ENCODE measurements at regions not wholly inside any gene's neighbourhood (a gene's known extent, or its start where the extent isn't known, plus 50 kb on each side); places are given as distances from the start of the nearest gene placed in this dataset.
A peak's percentile ranks its signal among the peaks of the same experiment; 100 is the strongest.

DNA sequence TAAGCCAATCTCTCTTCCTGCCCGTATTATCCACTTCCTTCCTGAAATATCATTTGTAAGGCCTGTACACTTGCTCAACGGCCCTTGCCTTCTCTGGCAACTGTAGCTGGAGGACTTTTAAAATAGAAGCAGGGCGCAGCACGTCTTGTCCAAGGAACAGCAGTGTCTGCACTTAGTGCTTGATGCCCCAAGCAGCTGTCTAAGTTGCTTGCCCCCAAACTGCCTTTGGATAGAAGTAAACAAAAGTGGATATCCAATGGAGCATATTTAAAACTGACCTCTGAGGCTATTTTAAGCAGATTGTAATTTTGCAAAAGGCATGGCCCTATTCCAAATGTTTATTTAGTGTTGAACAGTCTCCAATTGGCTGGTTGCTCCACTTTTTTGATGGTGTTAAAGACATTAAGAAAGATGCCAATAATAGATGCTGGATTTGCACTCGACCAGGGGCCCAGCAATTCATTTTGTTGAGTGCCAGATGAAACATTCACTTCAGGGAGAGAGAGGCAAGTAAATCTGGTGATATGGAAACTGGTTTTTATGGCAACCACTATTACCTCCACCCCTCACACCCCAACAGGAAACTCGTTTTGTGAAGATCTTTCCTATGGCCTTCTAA is 526.8 kb upstream of the TBL1XR1 start:
- peak; percentile 71 for DNase-seq

DNA sequence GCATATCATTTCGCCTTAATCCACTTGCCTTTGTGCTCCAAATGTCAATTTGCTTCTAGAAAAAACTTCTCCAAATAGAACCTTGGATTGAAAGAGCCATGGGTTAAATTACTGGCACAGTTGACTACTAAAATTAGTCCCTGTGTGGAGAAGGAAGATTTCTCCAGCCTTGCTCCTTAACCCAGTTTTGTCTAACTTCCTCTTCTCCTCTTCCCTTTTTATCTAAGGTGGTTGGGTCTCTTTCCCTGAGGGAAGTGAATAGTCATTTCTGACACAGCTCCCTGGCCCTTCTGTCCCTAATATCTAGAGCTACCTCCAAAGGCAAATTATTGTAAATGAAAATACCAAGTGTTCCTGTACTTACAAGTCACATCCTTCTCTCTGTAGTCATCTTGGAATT is 527.9 kb upstream of the TBL1XR1 start:
- no peak for DNase-seq

DNA sequence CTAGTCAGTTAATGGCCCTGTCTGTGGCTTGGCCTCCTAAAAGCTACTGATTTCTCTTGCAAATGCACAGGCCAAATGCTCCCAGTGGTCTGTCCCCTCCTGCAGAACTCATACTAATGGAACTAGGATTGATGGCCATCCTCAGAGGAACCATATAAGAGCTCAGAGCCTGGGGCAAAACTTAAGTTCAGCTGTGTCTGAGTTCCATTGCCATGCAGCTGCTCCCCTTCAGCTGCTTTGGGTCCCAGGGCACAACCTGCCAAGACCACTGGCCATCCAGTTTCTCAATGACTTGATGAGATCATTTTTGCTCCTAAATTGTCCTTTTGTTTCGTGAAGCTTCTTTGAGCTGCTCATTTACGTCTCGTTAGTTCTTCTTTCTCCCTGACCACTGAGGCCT is 529.5 kb upstream of the TBL1XR1 start:
- no peak for DNase-seq

DNA sequence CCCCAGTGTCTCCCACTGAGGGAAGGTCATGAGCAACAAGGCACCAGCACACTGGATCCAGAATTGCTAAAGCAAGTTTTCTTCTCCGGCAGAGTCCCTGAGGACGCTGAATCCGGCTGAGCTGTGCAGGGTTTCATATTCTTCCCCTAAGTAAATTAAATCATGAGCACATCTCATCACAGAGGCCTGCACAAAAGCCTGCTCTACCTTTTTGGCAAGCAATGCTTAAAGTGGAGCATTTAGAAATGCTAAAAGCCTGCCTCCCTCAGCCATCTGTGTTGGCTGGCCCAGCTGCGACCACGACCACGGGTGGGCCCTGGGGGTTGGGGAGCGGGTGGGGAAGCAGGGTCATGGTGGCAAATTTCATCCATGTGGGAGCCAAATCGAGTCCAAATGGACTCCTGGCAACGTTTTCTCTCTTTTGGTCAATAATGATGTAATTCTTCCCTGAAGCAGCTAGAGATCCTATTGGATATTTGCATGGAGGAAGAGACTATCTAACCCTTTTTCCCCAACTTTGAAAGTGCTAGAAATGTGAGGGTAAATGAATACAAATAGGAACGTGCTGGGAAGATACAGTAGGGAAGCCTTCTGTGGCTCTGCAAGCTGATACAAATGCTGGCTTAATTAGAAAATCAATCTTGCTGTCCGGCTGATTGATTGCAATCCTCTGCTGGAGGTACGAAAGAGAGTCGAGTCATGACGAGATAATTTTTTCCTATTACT is 532.8 kb upstream of the TBL1XR1 start:
- DNase-seq, result no peak

DNA sequence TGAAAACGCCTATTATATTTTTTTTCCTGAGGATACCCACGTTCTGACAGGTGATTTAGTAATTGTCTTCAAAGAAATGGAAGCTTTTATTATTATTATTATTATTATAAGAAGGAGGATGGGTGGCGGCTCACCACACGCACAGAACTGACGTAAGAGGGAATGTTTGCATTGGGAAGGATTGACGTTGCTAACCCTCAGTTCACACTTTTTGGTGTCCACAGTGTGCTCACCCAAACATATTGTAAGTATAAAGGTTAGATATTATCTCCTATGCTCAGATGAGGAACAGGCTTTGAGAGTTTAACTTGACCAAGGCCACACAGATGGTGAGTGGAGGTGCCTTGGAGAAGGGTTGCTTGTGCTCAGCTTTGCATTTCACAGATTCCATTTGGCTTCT is 533.5 kb upstream of the TBL1XR1 start:
- DNase-seq, result no peak

DNA sequence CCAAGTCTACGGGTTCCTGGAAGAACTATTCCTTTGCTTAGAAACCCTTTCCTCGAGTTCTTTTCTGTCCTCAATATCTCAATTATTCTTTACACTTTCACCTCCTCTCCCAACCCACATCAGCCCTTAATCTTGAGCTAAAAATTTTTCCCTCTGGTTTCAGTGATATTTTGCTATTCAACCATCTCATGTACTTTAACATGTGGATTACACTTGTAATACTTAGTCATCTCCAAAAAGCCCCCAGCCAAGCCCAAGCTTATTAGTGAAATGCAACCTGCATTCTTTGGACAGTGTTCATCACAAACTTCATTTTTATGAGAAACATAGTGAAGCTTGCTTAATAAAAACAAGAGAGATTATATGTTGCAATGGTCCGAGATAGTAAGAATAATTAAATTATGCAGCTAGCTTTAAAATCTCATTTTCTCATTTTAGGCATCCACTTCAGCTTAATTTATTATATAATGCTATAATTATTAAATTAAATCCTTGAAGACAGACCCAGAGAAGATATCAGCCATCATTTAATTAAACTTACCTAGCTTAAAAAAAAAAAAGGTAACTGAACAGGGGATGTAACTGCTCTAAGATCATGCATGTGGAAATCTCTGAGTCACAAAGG is 534.5 kb upstream of the TBL1XR1 start:
- no peak for DNase-seq

DNA sequence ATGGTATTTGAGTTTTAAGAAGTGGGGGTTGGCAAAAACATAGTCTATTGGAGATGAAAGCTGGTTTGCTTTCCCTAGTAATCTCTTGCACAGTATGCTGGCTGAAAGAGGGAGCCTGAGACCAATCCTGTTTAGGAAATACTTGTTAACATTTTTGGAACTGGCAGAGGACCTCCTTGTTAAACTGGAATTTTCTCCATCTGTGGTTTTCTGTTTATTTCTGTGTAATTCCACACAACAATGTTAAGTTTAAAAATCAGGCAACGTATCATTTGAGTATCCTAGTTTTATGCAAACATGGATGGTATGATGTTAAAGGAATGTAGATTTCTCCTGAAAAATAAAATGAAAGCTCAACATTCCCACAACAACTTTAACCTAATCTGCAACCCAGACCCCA is 536.0 kb upstream of the TBL1XR1 start:
- no peak for DNase-seq

DNA sequence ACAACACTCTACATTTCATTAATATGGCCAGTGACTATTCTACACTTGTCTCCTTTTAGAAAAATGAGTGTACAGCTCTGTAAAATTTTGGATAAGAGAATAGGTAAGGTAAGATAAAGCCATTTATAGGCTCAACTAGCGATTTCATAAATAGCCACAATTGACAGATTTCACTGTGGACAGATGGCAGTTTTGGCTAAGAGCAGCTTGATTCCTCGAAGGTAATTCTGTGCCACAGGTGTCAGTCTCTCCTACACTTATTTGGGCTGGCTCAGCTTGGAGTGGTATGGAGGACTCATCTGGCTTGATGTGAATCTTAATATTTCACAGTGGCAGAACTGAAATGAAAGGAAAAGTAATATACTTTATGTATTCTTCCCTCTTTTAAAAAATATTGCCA is 536.7 kb upstream of the TBL1XR1 start:
- DNase-seq, result no peak

DNA sequence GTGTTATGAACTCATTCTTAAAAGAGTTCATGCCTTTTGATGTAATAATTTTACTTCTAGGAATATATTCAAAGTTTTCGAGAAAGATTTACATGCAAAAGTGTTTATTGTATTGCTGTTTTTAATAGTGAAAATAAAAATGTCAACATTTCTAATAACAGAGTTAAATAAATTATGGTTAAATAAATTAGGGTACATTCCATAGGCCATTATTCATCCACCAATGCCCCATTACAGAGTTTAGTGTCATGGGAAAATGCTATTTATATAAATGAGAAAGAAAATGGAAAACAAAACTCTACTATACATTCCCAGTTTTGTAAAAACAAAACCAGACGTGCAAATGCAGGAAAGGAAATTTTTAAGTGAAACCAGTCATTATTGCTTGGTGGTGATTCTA is 538.1 kb upstream of the TBL1XR1 start:
- DNase-seq, result no peak

DNA sequence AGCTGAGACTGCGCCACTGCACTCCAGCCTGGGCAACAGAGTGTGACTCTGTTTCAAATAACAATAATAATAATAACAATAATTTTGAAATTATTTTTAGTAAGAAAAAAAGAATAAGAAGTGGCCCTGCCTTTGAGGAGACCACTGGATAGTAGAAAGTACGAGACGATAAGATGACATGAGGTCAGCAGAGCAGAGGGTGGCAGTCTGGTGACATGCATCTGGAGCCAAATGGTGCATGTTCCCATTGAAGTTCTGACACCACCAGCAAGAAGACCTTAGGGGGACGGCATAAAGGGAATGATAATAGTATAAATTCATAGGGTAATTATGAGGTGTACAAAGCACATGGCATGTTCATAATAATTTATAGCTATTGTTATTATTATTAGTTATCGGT is 542.2 kb upstream of the TBL1XR1 start:
- no peak for DNase-seq

DNA sequence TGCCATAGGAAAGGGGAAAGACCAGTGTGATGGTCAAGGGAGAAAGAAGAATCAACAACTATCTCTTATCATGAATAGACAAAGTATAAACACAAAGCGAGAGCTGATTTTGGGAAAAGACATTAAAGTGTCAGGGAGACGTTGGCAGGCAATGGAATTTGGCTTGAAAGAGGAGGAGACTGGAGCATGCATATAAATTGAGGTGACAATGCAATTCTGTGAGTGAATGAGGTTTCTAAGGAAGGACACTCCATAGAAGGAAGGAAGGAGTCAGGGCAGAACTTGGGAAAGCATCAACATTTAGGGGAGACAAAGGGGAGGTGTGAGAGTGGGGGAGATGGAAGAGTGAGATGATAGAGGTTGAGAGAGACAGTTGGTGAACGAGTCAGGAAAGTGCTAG is 543.0 kb upstream of the TBL1XR1 start:
- DNase-seq, result no peak

DNA sequence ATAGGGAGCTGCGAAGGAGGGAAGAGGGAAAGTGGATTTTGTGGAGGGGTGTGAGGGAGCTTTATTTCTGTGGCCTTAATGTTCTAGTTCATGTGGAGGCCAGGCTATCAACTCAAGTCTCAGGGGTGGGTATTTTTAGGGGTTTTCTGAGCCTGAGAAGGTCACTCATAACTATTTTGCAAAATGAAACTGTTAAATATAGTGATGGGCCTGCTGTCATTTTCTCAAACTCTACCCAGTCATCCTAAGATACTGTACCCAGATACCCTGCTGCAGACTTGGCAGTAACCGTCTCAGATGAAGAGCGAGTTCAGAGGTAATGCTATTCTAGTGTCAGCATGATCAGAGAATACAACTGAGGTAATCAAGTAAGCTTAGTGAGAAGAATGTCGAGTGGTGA is 545.0 kb upstream of the TBL1XR1 start:
- no peak for DNase-seq

DNA sequence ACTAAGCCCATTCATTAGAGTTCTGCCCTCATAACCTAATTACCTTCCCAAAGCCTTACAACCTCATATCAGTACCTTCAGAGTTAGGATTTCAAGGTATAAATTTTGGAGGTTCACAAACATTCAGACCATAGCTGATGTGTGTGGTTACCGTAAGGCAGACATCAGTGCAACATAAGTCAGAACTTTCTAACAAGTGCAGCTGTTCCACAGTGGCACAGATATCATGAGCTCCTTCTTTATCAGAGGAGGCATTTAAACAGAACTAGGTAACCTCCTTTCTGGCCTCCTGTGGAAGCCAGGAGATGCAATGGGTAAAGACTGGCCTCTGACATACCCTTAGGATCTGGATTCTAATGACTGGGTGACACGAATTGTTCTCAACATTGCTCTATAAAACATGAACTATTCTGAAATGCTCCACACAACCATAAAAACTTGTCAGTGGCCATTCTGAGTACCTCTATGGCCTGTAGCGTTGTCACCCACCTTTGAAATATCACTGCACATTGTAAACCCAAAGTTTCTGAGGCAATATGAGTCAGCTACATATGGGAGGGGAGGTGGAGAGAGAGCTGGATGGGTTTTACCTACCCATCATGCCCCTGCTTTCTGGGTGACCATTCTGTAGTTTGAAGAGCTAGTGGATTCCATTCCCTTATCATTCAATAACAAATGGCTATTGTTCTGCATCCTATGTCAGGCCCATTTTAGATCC is 546.0 kb upstream of the TBL1XR1 start:
- DNase-seq, result no peak

DNA sequence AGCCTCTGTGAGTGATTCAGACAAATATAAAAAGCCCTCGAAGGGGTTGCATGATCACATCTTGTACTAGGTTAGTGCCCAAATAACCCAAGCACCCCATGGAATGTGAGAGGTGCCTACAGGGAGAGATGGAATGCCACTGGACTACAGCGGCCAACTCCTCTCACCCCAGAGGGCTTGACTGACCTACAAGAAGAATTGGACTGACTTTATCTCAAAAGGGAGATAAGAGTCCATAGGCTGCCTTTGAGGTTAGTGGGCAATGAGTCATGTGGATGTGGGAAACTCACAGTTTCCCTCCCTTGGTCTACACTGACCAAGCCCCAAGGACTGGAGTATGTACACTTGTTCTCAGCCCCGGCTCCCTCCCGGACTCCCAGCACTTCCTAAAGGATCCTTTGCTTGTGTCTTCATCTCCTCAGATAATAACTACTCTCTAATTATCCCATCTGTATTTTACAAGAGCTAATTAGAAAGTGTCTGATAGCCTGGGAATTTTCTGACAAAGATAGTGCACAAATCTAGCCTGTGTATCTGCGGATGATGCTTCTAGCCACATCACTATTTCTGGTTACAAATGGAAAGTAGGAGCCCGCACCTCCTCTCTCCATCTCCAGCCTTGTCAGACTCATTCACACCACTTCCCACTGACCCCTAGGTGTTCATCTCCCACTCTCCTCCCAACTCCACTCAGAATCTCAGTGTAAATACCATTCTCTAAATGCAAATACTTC is 547.8 kb upstream of the TBL1XR1 start:
- DNase-seq, result no peak

DNA sequence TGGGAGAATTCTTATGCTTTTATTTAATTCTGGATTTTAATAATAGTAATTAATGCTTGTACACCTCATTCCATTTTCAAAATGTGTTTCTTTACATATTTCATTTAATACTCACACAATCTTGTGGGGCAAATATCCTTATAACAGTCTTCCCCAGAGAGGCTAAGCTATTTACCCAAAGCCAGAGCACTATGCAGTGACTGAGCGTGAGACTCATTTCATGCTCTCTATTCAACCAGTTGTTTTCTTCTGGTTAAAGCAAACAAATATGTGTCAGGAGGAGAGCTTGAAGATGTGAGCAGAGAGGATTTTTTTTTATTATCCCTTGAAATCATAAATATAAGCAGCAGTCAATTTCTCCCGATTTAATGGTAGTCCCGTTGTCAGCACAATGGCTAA is 548.3 kb upstream of the TBL1XR1 start:
- no peak for DNase-seq

DNA sequence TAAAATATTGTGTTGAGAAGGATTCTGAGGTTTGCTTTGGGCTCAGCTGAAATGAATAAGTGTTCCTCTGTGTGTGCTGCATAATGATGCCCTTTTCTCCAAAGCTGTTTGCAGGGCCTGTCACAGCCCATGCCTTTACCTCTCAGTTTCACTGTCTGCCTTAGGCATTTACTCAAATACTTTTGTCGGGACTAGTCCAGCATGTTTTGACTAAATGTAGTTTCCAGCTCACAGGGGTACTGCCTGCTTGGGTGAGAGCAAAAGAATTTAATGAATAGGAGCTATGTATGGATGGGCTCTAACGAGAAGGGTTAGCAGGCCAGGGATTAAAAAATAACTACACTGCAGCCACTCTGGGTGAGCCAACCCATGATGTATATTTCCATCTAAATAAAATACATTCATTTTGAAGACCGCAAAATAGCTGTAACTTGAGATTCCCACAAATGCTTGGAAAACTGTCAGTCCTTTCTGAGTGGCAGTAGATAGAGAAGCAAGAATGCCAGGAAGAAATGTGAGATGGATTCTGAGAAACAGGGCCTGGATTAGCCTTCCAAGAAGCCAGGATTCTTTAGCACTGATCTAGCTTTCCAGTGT is 549.2 kb upstream of the TBL1XR1 start:
- DNase-seq, result no peak

DNA sequence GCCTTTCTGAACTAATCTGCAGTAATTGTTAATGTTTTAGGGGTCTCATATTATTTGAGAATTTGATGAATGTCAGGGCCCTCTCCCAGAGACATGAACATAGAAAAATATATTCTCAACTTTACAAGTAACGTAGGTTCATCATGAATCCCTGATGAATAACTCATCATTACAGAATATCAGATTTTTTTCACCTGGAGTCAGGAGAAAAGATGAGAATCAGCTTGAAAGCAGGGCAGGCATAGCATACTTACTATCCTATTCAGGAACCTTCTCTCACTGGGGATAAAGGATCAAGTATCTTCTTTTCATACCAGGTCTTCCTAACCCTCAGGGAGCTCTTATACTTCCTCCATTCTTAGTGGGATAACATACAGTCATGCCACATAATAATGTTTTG is 552.6 kb upstream of the TBL1XR1 start:
- no peak for DNase-seq

DNA sequence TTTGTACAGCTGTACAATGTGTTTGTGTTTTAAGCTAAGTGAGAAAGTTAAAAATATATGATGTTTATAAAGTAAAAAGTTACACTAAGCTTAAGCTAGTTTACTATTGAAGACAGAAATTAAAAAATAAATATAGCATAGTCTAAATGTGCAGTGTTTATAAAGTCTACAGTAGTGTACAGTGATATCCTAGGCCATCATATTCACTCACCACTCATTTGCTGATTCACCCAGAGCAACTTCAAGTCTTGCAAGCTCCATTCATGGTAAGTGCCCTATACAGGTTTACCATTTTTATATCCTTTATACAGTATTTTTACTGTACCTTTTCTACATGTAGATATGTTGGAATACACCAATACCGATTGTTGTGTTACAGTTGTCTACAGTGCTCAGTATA is 553.2 kb upstream of the TBL1XR1 start:
- DNase-seq, result no peak

DNA sequence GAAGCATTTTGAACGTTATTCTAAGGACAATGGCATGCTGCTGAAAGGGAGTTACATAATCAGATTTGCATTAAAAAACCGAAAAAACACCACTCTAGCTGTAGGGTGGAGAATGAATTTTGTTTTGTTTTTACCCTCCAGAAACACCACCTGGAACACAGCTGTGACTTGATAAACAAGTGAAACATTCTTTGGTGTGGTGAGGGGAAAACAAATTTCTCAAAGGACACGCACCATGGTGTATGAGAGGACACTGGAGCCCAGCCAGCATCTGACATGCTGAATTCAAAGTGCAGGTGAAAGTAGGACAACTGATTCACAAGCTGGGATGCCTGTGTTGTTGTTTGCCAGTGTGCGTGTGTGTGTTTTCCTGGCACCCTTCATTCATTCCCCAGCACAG is 554.5 kb upstream of the TBL1XR1 start:
- no peak for DNase-seq

DNA sequence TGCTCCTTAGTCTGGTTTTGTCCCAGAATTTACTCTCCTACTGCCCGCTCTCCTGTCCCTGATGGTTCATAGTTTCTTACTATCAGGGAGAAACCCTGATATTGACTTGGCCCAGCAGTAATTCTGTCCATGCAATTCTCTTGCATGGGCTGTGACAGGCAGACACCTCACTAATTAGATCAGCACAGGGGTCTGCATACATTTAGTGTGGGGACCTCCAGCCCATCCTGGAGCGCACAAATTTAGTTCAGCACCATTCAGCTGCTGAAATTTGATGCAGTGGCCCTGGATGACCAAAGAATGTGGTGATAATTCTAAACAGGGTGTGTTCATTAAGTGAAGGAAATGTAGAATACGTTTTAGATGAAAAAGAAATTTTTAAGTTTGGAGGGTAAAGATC is 555.5 kb upstream of the TBL1XR1 start:
- no peak for DNase-seq

DNA sequence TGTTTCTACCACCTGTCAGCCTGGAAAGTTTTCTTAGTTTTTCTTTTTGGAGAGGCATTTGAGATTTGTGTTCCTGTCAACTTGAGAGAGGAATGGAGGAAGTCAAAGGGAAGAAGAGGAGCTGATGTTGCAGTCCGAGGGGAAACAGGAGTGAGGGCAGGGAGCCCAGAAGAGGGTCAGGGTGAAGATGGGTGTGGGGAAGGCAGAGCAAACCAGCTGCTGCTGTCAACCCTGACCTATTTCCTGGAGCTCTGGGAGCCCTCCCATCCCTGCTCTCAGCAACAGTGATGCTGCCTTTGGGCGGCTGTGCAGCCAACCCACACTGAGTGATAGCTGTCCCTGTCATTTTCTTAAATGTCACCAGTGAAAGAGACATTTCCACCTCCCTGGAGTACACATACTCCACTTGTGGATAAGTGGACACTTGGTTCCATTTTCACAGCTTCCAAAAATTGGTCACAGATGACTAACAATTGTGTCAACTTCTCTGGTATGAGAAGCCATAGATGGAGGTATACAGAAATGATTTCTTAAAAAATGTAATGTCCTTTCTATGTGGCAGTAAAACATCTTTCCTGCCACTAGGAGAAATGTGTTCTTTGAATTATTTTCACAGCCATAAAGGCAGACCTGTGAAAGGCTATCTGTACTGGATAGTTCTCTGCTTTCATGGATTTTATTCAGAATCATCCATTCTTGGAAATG is 556.3 kb upstream of the TBL1XR1 start:
- no peak for DNase-seq

DNA sequence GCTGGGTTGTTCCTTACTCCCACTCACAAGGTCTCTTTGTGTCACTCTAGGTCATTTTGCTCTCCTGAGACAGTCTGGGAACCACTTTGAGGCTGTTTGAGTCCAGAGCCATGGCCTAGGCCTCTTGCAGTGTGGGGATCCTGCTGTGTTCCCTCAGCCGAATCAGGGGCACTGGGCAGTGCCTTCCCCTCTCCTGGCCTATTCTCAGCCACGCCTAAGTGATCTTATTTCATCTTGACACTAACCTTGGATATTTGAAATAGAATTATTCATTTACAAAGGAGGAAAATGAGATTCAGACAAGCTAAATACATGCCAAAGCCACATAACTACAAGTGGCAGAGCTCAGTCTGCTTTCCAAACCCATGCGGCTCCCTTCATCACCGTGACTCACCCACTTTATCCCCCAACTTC is 557.2 kb upstream of the TBL1XR1 start:
- no peak for DNase-seq
